OCI-LY3 (cell line): ENCODE measurements at regions not wholly inside any gene's neighbourhood (a gene's known extent, or its start where the extent isn't known, plus 50 kb on each side); places are given as distances from the start of the nearest gene placed in this dataset.
"Not testable (repeated sequence)": the region's sequence is repeated elsewhere in the genome, so short reads cannot be mapped to it uniquely, and the experiment has no call there.

Experiments
- H2AFZ ChIP-seq: fragments of 200-600, 300-600 bp; shearing (Covaris generic); 2 replicates; pipeline ENCODE4 v1.6.0; 2014; ENCODE audit warnings: antibody characterized with exemption, low read depth, low read length
- H3K27ac ChIP-seq: fragments of 200-600, 300-600 bp; sonication (generic); 2 replicates; pipeline ENCODE4 v1.5.1; 2014; ENCODE audit warnings: mild to moderate bottlenecking, low read length, moderate library complexity, mixed read lengths
- H3K27me3 ChIP-seq: fragments of 200-600, 300-600 bp; sonication (generic); 2 replicates; pipeline ENCODE4 v1.6.1; 2014; ENCODE audit warnings: low read depth, low read length, mixed read lengths
- H3K36me3 ChIP-seq: fragments of 200-600, 300-600 bp; sonication (generic); replicated peaks from 2 replicates; pipeline ENCODE3; 2014; ENCODE audit warnings: low read depth, low read length, mixed read lengths
- H3K4me1 ChIP-seq: fragments of 300-600, 200-600 bp; sonication (generic); 2 replicates; pipeline ENCODE4 v1.6.1; 2014; ENCODE audit warnings: low read length, mixed read lengths
- H3K4me2 ChIP-seq: fragments of 200-600, 300-600 bp; sonication (generic); 2 replicates; pipeline ENCODE4 v1.6.1; 2014; ENCODE audit warnings: low read length, mixed read lengths
- H3K4me3 ChIP-seq: fragments of 300-600, 200-600 bp; sonication (generic); 2 replicates; pipeline ENCODE4 v1.5.1; 2014; ENCODE audit warnings: antibody characterized with exemption, mild to moderate bottlenecking, low read length, moderate library complexity
- H3K79me2 ChIP-seq: fragments of 300-600, 200-600 bp; shearing (Covaris generic); 2 replicates; pipeline ENCODE4 v1.6.1; 2014; ENCODE audit warnings: mild to moderate bottlenecking, low read length, mixed read lengths
- H3K9ac ChIP-seq: fragments of 300-600, 200-600 bp; shearing (Covaris generic); 2 replicates; pipeline ENCODE4 v1.6.0; 2014; ENCODE audit warnings: mild to moderate bottlenecking, low read length, moderate library complexity
- H3K9me3 ChIP-seq: fragments of 200-600, 300-600 bp; shearing (Covaris generic); 2 replicates; pipeline ENCODE4 v1.6.1; 2014; ENCODE audit warnings: low read length, mixed read lengths; ENCODE audit not compliant: insufficient read depth
- H4K20me1 ChIP-seq: fragments of 200-600, 300-600 bp; sonication (generic); 2 replicates; pipeline ENCODE4 v1.6.1; 2016; ENCODE audit warnings: low read length, mixed read lengths; ENCODE audit not compliant: insufficient read depth
- EZH2phosphoT487 ChIP-seq: fragments of 200-600 bp; shearing (Covaris generic); IDR thresholded peaks from 2 replicates; pipeline ENCODE4 v1.6.1; 2018; ENCODE audit warnings: antibody characterized with exemption, mixed run types, low read depth
- TF ChIP-seq, protein P1 (sequence below): fragments of 200-600, 300-600 bp; sonication (generic); IDR thresholded peaks from 2 replicates; pipeline ENCODE4 v1.5.1; 2014; ENCODE audit warnings: antibody characterized with exemption, low read length, low read depth

DNA sequence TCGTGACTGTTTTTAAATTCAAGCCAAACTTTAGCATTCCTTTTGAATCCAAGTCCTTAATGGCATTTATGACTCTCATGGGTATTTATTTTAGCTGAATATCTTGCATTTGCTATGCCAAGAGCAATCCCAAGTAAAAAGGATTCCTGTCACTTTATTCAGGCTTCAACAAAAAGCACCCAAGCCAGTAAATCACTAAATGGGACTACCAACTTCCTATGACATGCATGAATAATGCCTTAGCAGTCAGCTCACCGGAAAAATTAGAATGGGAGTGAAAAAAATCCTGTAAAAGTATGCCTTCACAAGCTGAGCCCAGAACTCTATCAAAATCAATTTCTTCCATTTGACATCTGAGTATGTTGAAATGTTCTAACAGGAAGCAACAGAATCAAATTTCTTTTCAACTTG is 1297.9 kb downstream of the ROBO2 start:
- Histone ChIP-seq H3K9me3 (no peaks in the 10 kb centered on the region; the same call in 1 of the 2 replicates), H3K27ac (peak overlapping the region; percentile 93), H3K9ac (peak overlapping the region; percentile 75), H3K4me2 (peak overlapping the region; percentile 75), H3K4me1 (peaks cover 48% of the 10 kb centered on the region), H4K20me1 (no peaks in the 10 kb centered on the region), H3K4me3 (peak overlapping the region; percentile 56), H3K36me3 (peaks cover 17% of the 10 kb centered on the region), H3K27me3 (no peaks in the 10 kb centered on the region), H2AFZ (peak overlapping the region; percentile 53), H3K79me2 (no peaks in the 10 kb centered on the region)
- TF ChIP-seq, protein P1, sequence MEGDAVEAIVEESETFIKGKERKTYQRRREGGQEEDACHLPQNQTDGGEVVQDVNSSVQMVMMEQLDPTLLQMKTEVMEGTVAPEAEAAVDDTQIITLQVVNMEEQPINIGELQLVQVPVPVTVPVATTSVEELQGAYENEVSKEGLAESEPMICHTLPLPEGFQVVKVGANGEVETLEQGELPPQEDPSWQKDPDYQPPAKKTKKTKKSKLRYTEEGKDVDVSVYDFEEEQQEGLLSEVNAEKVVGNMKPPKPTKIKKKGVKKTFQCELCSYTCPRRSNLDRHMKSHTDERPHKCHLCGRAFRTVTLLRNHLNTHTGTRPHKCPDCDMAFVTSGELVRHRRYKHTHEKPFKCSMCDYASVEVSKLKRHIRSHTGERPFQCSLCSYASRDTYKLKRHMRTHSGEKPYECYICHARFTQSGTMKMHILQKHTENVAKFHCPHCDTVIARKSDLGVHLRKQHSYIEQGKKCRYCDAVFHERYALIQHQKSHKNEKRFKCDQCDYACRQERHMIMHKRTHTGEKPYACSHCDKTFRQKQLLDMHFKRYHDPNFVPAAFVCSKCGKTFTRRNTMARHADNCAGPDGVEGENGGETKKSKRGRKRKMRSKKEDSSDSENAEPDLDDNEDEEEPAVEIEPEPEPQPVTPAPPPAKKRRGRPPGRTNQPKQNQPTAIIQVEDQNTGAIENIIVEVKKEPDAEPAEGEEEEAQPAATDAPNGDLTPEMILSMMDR: no peak
- TF ChIP-seq EZH2phosphoT487: no peak

- TF ChIP-seq, protein P1: no peak
- no peak for TF ChIP-seq EZH2phosphoT487
- H3K4me1 ChIP-seq: peaks cover 48% of the 10 kb centered on the region
- H2AFZ ChIP-seq: peak overlapping the region; percentile 53
- peaks cover 17% of the 10 kb centered on the region for H3K36me3 ChIP-seq
- no peaks in the 10 kb centered on the region for H3K79me2 ChIP-seq
- H4K20me1 ChIP-seq: no peaks in the 10 kb centered on the region
- H3K4me3 ChIP-seq: peak overlapping the region; percentile 56
- H3K27ac ChIP-seq: peak overlapping the region; percentile 93
- peak overlapping the region; percentile 75 for H3K9ac ChIP-seq
- H3K27me3 ChIP-seq: no peaks in the 10 kb centered on the region
- peak overlapping the region; percentile 75 for H3K4me2 ChIP-seq
- no peaks in the 10 kb centered on the region; the same call in 1 of the 2 replicates for H3K9me3 ChIP-seq
Observed at GRCh38 chr3:78338405-78338804, 1298.5 kb downstream of the ROBO2 start.

- no peak overlapping the region for H3K27ac ChIP-seq
- H3K4me3 ChIP-seq: no peak overlapping the region
- H3K36me3 ChIP-seq: peaks cover 12% of the 10 kb centered on the region
- H4K20me1 ChIP-seq: no peaks in the 10 kb centered on the region
- no peaks in the 10 kb centered on the region for H3K9me3 ChIP-seq
- TF ChIP-seq, protein P1: no peak
- TF ChIP-seq EZH2phosphoT487: no peak
- H3K4me1 ChIP-seq: peaks cover 19% of the 10 kb centered on the region
- no peak overlapping the region for H3K4me2 ChIP-seq
- H3K79me2 ChIP-seq: no peaks in the 10 kb centered on the region
- no peaks in the 10 kb centered on the region for H3K27me3 ChIP-seq
- no peak overlapping the region for H3K9ac ChIP-seq
- H2AFZ ChIP-seq: no peak overlapping the region
Observed at GRCh38 chr3:78343221-78343620, 1303.3 kb downstream of the ROBO2 start.

DNA sequence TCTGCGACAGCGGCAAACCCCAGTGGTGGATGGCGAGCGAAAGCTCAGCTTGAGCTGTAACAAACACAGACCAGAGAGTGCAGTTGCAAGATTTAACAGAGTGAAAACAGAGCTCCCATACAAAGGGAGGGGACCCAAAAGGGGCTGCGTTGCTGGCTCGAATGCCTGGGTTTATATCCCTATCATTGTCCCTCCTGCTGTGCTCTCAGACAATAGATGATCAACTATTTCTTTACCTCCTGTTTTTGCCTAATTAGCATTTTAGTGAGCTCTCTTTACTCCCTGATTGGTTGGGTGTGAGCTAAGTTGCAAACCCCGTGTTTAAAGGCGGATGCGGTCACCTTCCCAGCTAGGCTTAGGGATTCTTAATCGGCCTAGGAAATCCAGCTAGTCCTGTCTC is 1304.4 kb downstream of the ROBO2 start:
- H3K79me2 ChIP-seq, H3K4me2 ChIP-seq, H3K27ac ChIP-seq, H3K27me3 ChIP-seq, H3K9ac ChIP-seq, H3K4me1 ChIP-seq, H3K4me3 ChIP-seq, H3K9me3 ChIP-seq, H2AFZ ChIP-seq, H4K20me1 ChIP-seq: not testable (repeated sequence)
- peaks cover 12% of the 10 kb centered on the region for H3K36me3 ChIP-seq
